Large intestine (tissue), 3 donors: ENCODE measurements at regions not wholly inside any gene's neighbourhood (a gene's known extent, or its start where the extent isn't known, plus 50 kb on each side); places are given as distances from the start of the nearest gene placed in this dataset.

Experiments
- DNase-seq, 2 donors: peaks; one replicate each; pipeline versions ENCODE4 v3.0.0 to v3.0.0-alpha.2; 2013
- H3K27ac ChIP-seq: one replicate; pipeline ENCODE4 v1.5.1; 2013; ENCODE audit warnings: low read length
- H3K27me3 ChIP-seq: 2 replicates; pipeline ENCODE4 v1.6.1; 2013; ENCODE audit warnings: low read length; ENCODE audit not compliant: control insufficient read depth, insufficient read depth
- H3K36me3 ChIP-seq: 2 replicates; pipeline ENCODE4 v1.6.1; 2013; ENCODE audit warnings: low read length; ENCODE audit not compliant: control insufficient read depth, insufficient read depth
- H3K4me1 ChIP-seq: one replicate; pipeline ENCODE4 v1.6.1; 2013; ENCODE audit warnings: low read length; ENCODE audit not compliant: control insufficient read depth, insufficient read depth
- H3K4me3 ChIP-seq: one replicate; pipeline ENCODE4 v1.5.1; 2013; ENCODE audit warnings: low read length
- H3K9me3 ChIP-seq: one replicate; pipeline ENCODE4 v1.6.1; 2013; ENCODE audit warnings: mild to moderate bottlenecking, low read depth, low read length, moderate library complexity; ENCODE audit not compliant: control insufficient read depth
- WGBS: methylation state at CpG from one replicate; pipeline ENCODE4 v1.1.5; 2013; ENCODE audit warnings: low lambda C conversion rate; ENCODE audit not compliant: insufficient coverage; 5-methylcytosine and 5-hydroxymethylcytosine counted together

GRCh38 chr6:170082531-170083187 lies 208.2 kb downstream of the DLL1 start:
- Histone ChIP-seq H3K4me3 (no peak overlapping the region), H3K4me1 (no peaks in the 10 kb centered on the region), H3K27me3 (no peaks in the 10 kb centered on the region), H3K36me3 (no peaks in the 10 kb centered on the region), H3K27ac (no peak overlapping the region), H3K9me3 (no peaks in the 10 kb centered on the region)
- DNase-seq: no peak
- no CpG with 5 or more reads among the region's 12 CpGs for WGBS

DNA sequence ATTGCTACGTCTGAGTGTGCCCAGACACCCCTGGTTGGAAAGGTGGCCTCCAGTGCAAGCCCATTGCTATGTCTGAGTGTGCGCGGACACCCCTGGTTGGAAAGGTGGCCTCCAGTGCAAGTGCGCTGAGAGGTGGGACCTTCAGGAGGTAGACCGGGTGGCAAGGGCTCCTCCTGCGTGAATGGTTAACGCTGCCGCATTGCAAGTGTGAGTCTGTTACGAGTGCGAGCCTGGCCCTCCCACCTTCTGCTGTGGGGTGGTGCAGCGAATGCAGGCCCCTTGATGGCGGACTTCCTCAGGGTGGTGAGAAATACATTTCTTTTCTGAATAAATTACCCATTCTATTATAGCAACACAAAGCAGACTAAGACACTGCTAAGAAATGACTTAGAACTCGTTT lies 208.8 kb downstream of the DLL1 start:
- H3K27me3 ChIP-seq: no peaks in the 10 kb centered on the region
- DNase-seq: no peak

GRCh38 chr6:170081556-170081955 lies 209.3 kb downstream of the DLL1 start:
- Histone ChIP-seq H3K4me3 (no peak overlapping the region), H3K27ac (no peak overlapping the region), H3K9me3 (no peaks in the 10 kb centered on the region), H3K36me3 (no peaks in the 10 kb centered on the region), H3K4me1 (no peaks in the 10 kb centered on the region), H3K27me3 (no peaks in the 10 kb centered on the region)
- no CpG with 5 or more reads among the region's 13 CpGs for WGBS
- no peak for DNase-seq

More for the DNA sequence above, 208.8 kb downstream of the DLL1 start:
- Histone ChIP-seq H3K36me3 (no peaks in the 10 kb centered on the region), H3K27ac (no peak overlapping the region), H3K4me3 (no peak overlapping the region), H3K4me1 (no peaks in the 10 kb centered on the region), H3K9me3 (no peaks in the 10 kb centered on the region)
- WGBS: no CpG with 5 or more reads among the region's 13 CpGs

GRCh38 chr6:170080828-170081371 lies 210.0 kb downstream of the DLL1 start:
- Histone ChIP-seq H3K4me3 (no peak overlapping the region), H3K27me3 (no peaks in the 10 kb centered on the region), H3K9me3 (no peaks in the 10 kb centered on the region), H3K27ac (no peak overlapping the region), H3K36me3 (no peaks in the 10 kb centered on the region), H3K4me1 (no peaks in the 10 kb centered on the region)
- DNase-seq: no peak
- WGBS: no CpG with 5 or more reads among the region's 26 CpGs

DNA sequence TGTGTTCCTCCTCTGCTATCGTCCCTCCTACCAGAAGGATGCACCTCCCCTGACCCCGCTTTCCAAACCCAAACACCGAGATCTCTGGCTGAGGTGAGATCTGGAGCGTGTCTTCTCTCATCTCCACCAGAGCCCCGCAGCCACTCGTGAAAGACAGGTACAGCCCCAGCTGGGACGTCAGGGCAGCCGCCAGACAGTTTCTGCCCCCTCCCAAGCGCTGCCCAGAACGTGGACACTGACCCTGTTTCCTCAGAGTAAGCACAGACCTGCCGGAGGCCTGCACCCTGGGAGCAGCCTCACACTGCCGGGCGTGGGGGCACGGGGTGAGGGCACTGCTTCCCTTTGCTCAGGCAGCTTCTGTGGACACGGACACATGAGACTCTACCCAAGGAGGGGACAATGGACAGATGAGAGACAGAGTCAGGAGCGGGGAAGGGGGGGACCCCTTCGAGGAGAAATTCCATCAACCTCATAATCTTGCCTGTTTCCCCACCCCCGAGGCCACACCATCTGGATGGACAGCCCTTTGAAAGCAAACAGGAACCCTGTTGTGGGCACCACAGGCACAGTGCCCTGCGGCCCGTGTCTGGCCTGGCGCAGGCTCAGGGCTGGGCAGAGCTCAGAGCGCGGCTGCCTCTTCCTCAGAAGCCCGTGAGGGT lies 210.6 kb downstream of the DLL1 start:
- Histone ChIP-seq H3K4me1 (no peaks in the 10 kb centered on the region), H3K4me3 (no peak overlapping the region), H3K9me3 (no peaks in the 10 kb centered on the region), H3K27me3 (no peaks in the 10 kb centered on the region), H3K36me3 (no peaks in the 10 kb centered on the region), H3K27ac (no peak overlapping the region)
- WGBS: no CpG with 5 or more reads among the region's 24 CpGs
- DNase-seq: no peak

DNA sequence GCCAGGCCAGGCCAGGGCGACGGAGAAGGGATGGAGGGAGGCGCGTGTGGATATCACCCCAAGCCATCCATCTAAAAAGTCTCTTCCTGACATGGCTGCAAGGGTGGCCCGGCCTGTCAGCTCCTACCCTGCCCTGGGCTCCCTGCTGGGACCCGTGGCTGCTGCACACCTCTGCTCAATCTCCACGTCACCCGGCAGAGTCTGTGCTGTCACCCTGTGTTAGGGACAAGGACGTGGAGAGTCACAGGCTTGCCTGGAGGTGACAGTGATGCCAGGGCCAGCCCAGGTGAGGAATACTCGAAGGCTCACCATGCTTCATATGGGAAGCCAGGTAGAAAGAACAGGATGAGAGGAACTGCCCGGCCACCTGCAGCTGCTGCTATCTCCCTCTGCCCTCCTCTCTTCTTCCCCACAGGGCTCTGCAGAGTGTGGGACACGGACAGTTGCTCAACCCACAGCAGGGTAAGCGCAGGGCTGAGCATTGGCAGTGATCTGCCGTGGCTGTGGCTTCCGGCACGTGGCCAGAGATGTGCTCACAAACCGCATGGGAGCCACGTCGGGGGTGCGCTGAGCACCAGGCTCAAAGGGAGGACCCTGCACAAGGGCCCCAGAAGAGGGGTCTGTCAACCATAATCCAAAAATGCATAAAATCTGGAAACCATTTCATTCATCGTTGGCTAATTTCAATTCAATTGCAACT lies 214.3 kb downstream of the DLL1 start:
- Histone ChIP-seq H3K36me3 (no peaks in the 10 kb centered on the region), H3K4me1 (no peaks in the 10 kb centered on the region), H3K27me3 (no peaks in the 10 kb centered on the region), H3K4me3 (no peak overlapping the region), H3K9me3 (no peaks in the 10 kb centered on the region), H3K27ac (no peak overlapping the region)
- WGBS: 88% methylated on average over 1 of the region's 21 CpGs
- no peak for DNase-seq

DNA sequence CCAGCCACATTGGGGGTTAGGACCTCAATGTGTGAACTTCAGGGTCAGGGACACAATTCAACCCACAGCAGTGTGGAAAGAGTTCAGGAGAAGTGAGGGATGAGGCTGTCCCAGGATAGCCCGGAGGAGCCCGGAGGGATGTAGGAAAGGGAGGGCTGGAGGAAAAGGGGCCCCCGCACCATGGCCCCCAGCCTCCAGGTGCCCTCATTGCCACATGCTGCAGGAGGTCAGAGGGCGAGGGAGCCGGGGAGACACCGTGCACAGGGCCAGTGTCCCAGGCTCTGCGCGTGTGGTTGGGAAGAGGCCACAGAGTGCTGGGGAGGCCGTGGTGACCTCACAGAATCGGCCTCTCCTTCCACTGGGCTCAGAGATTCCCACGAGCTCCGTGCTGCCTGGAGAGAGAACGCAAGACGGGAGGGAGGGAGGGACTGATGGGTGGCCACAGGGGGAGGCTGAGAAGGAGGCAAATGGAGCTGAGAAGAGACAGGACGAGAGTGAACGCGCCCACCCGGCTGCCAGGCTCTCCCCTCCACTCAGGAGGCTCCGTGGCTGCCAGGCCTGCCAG lies 215.1 kb downstream of the DLL1 start:
- no CpG with 5 or more reads among the region's 19 CpGs for WGBS
- H3K27me3 ChIP-seq: no peaks in the 10 kb centered on the region
- H3K27ac ChIP-seq: no peak overlapping the region
- DNase-seq: no peak
- H3K4me3 ChIP-seq: no peak overlapping the region
- no peaks in the 10 kb centered on the region for H3K9me3 ChIP-seq
- H3K36me3 ChIP-seq: no peaks in the 10 kb centered on the region
- no peaks in the 10 kb centered on the region for H3K4me1 ChIP-seq

- no peaks in the 10 kb centered on the region for H3K36me3 ChIP-seq
- no peak overlapping the region for H3K27ac ChIP-seq
- WGBS: no CpG with 5 or more reads among the region's 17 CpGs
- no peak for DNase-seq
- H3K4me3 ChIP-seq: no peak overlapping the region
- H3K27me3 ChIP-seq: no peaks in the 10 kb centered on the region
- H3K9me3 ChIP-seq: no peaks in the 10 kb centered on the region
- no peaks in the 10 kb centered on the region for H3K4me1 ChIP-seq
These were observed 216.0 kb downstream of the DLL1 start for GRCh38 chr6:170074907-170075306.

DNA sequence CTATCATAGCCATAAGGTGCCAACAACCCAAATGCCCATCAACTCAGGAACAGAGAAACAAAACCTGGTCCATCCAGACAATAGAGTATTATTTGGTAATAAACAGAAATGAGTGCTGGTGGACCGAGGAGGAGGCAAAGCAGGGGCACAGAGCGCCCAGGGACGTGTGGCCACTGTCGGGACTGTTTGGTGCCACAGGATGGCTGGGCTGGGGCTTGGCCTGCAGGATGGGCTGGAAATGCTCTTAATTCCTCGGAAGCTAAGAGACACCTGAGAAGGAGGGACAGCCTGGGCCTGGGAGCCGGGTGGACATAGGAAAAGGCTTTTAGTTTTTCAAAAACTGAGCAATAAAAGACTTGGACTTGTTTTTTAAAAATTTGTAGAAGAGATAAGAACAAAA lies 216.4 kb downstream of the DLL1 start:
- no peak overlapping the region for H3K27ac ChIP-seq
- H3K27me3 ChIP-seq: no peaks in the 10 kb centered on the region
- H3K4me1 ChIP-seq: no peaks in the 10 kb centered on the region
- no peaks in the 10 kb centered on the region for H3K9me3 ChIP-seq
- no CpG with 5 or more reads among the region's 6 CpGs for WGBS
- no peak overlapping the region for H3K4me3 ChIP-seq
- H3K36me3 ChIP-seq: no peaks in the 10 kb centered on the region
- DNase-seq: no peak

GRCh38 chr6:170073846-170074245 lies 217.0 kb downstream of the DLL1 start:
- no peak overlapping the region for H3K4me3 ChIP-seq
- H3K27ac ChIP-seq: no peak overlapping the region
- H3K9me3 ChIP-seq: no peaks in the 10 kb centered on the region
- no peaks in the 10 kb centered on the region for H3K4me1 ChIP-seq
- H3K27me3 ChIP-seq: no peaks in the 10 kb centered on the region
- no CpG with 5 or more reads among the region's 13 CpGs for WGBS
- DNase-seq: no peak
- H3K36me3 ChIP-seq: no peaks in the 10 kb centered on the region
